HepG2 (cell line): ENCODE measurements at regions not wholly inside any gene's neighbourhood (a gene's known extent, or its start where the extent isn't known, plus 50 kb on each side); places are given as distances from the start of the nearest gene placed in this dataset.

Source experiments
- ATAC-seq: fragments of 200-7000 bp; cut with Tn5 transposase; 3 replicates; pipeline ENCODE4 v1.9.1; 2020; ENCODE audit warnings: mild to moderate bottlenecking, moderate library complexity
- BruUV-seq: library from RNA; stranded (reverse); fragments of 400-500 nt; replicated peaks from 2 replicates; lab custom pipeline; 2021; lab: Mats Ljungman, UMichigan
- CTCF ChIA-PET: fragments of 300-600 bp; formaldehyde crosslinking; extraction: SDS; loops from one replicate; lab custom pipeline; 2021; ENCODE audit warnings: low total read pairs, inconsistent platforms, low intra/inter-chr PET ratio; lab: Yijun Ruan, JAX
- POLR2A ChIA-PET: fragments of 350-600 bp; sonication (Branson Sonifier 250); formaldehyde crosslinking; loops from one replicate; lab custom pipeline; 2020; ENCODE audit warnings: antibody characterized with exemption, inconsistent platforms; lab: Yijun Ruan, JAX
- DNase-seq: peaks from one replicate; pipeline ENCODE4 v3.0.0-alpha.2; 2015; ENCODE audit warnings: low spot score
- FAIRE-seq: peaks from 3 replicates; lab custom pipeline; 2011; peaks lifted over from hg19 to GRCh38; lab: Jason Lieb, UNC
- H2AFZ ChIP-seq: one replicate; pipeline ENCODE4 v1.6.1; 2011; ENCODE audit warnings: low read length, inconsistent platforms
- H3K27ac ChIP-seq: fragments of 300-600 bp; 3 replicates; pipeline ENCODE4 v1.8.0; 2011; ENCODE audit warnings: mixed run types, mild to moderate bottlenecking, mixed read lengths, low read length, inconsistent platforms; ENCODE audit not compliant: insufficient read depth; ENCODE audit errors: extremely low read length
- H3K27me3 ChIP-seq, 2 experiments: fragments of 200-600 bp in 1 of 2; 2 replicates in 1 of 2; 3 replicates in 1 of 2; pipeline versions ENCODE4 v1.6.0 to v1.8.0; 2011; ENCODE audit warnings: low read length in 2 of 2, mild to moderate bottlenecking in 2 of 2, moderate library complexity in 2 of 2, inconsistent platforms in 1 of 2; ENCODE audit not compliant: insufficient read depth in 2 of 2, control insufficient read depth in 1 of 2
- H3K36me3 ChIP-seq, 2 experiments: fragments of 200-600 bp in 1 of 2; replicated peaks in 1 of 2; 2 replicates in 1 of 2; 3 replicates in 1 of 2; pipeline versions ENCODE4 v1.5.1 to v1.8.0; 2011; ENCODE audit warnings: low read length in 2 of 2, inconsistent platforms in 1 of 2; ENCODE audit not compliant: insufficient read depth in 2 of 2, control insufficient read depth in 1 of 2
- H3K4me1 ChIP-seq: 2 replicates; pipeline ENCODE4 v1.5.1; 2012; ENCODE audit warnings: low read length, inconsistent platforms; ENCODE audit not compliant: insufficient read depth
- H3K4me2 ChIP-seq: 2 replicates; pipeline ENCODE4 v1.6.0; 2011; ENCODE audit warnings: low read depth, low read length, inconsistent platforms
- H3K4me3 ChIP-seq, 3 experiments: fragments of 200-600 bp in 1 of 3; sonication (generic), shearing (Covaris generic) in 1 of 3; replicated peaks in 1 of 3; 2 replicates each; pipeline ENCODE4 v1.5.1; 2011 to 2016; ENCODE audit warnings: low read length in 3 of 3, inconsistent platforms in 2 of 3, low read depth in 2 of 3, mild to moderate bottlenecking in 2 of 3, control low read depth in 1 of 3, mixed read lengths in 1 of 3; ENCODE audit not compliant: insufficient read depth in 1 of 3
- H3K79me2 ChIP-seq: one replicate; pipeline ENCODE4 v1.6.1; 2011; ENCODE audit warnings: low read length, inconsistent platforms; ENCODE audit not compliant: insufficient read depth
- H3K9ac ChIP-seq: 2 replicates; pipeline ENCODE4 v1.6.0; 2011; ENCODE audit warnings: mild to moderate bottlenecking, low read depth, low read length, inconsistent platforms; ENCODE audit not compliant: insufficient read depth
- H3K9me3 ChIP-seq: 2 replicates; pipeline ENCODE4 v1.5.1; 2012; ENCODE audit warnings: mild to moderate bottlenecking, low read length
- H4K20me1 ChIP-seq: 2 replicates; pipeline ENCODE4 v1.6.0; 2011; ENCODE audit warnings: inconsistent platforms, mild to moderate bottlenecking, low read length, moderate library complexity; ENCODE audit not compliant: insufficient read depth
- ARID2 ChIP-seq: sonication (generic); formaldehyde crosslinking; IDR thresholded peaks from 2 replicates; pipeline ENCODE4 v1.8.1; 2022; ENCODE audit warnings: mild to moderate bottlenecking, missing genetic modification reagents, borderline replicate concordance
- CERS6 ChIP-seq: sonication (generic); formaldehyde crosslinking; IDR thresholded peaks from 2 replicates; pipeline ENCODE4 v1.5.0; 2020; ENCODE audit warnings: missing genetic modification reagents
- DDIT3 ChIP-seq: sonication (generic); formaldehyde crosslinking; IDR thresholded peaks from 2 replicates; pipeline ENCODE4 v1.4.0; 2020; ENCODE audit warnings: mild to moderate bottlenecking, missing genetic modification reagents
- ELF1 ChIP-seq: sonication (generic); formaldehyde crosslinking; IDR thresholded peaks from 2 replicates; pipeline ENCODE4 v1.4.0; 2020; ENCODE audit warnings: missing genetic modification reagents
- GPN1 ChIP-seq: sonication (generic); formaldehyde crosslinking; IDR thresholded peaks from 2 replicates; pipeline ENCODE4 v1.5.1; 2020; ENCODE audit warnings: missing genetic modification reagents, borderline replicate concordance
- HOMEZ ChIP-seq: IDR thresholded peaks from 2 replicates; pipeline ENCODE4 v1.6.1; 2016; ENCODE audit warnings: low read depth
- SATB2 ChIP-seq: sonication (generic); formaldehyde crosslinking; IDR thresholded peaks from 2 replicates; pipeline ENCODE4 v1.5.0; 2020; ENCODE audit warnings: missing genetic modification reagents
- ZNF160 ChIP-seq: sonication (generic); formaldehyde crosslinking; IDR thresholded peaks from 2 replicates; pipeline ENCODE4 v1.8.0; 2022; ENCODE audit warnings: mild to moderate bottlenecking, inconsistent platforms, missing genetic modification reagents
- ZNF18 ChIP-seq: sonication (generic); formaldehyde crosslinking; IDR thresholded peaks from 2 replicates; pipeline ENCODE4 v1.8.0; 2022; ENCODE audit warnings: mild to moderate bottlenecking, missing genetic modification reagents; ENCODE audit not compliant: insufficient replicate concordance
- ZNF180 ChIP-seq: sonication (generic); formaldehyde crosslinking; IDR thresholded peaks from 2 replicates; pipeline ENCODE4 v1.4.0; 2020; ENCODE audit warnings: low read depth, missing genetic modification reagents, borderline replicate concordance
- ZNF260 ChIP-seq: sonication (generic); formaldehyde crosslinking; IDR thresholded peaks from 2 replicates; pipeline ENCODE4 v1.4.0; 2020; ENCODE audit warnings: missing genetic modification reagents, low read depth, mild to moderate bottlenecking, borderline replicate concordance
- WGBS: methylation state at CpG from one replicate; pipeline ENCODE4 v1.1.6; 2017; ENCODE audit warnings: low lambda C conversion rate; 5-methylcytosine and 5-hydroxymethylcytosine counted together
- in situ Hi-C: cut with HindIII; loops from 2 replicates; pipeline ENCODE4 v1.10.0; 2017; ENCODE audit warnings: low pct_unique_long_range_greater_than_20kb; ENCODE audit not compliant: extremely low pct_ligation_motif_present
- intact Hi-C: fragments of 100-400 bp; cut with micrococcal nuclease; formaldehyde crosslinking; loops from one replicate; pipeline ENCODE4 v1.10.0; 2022; ENCODE audit not compliant: unreplicated experiment

- no peaks in the 10 kb centered on the region for H3K36me3 ChIP-seq
- H3K4me2 ChIP-seq = no peak overlapping the region
- H3K4me3 ChIP-seq = no peak overlapping the region
- H3K79me2 ChIP-seq = no peaks in the 10 kb centered on the region
- DNase-seq = no peak
- no peaks in the 10 kb centered on the region; a peak in 1 of 5 replicates for H3K27me3 ChIP-seq
- ATAC-seq = no peak
- 7% methylated on average over 3 of the region's 3 CpGs for WGBS
- CTCF ChIA-PET = no interaction called here
- no peaks in the 10 kb centered on the region for H3K9me3 ChIP-seq
- POLR2A ChIA-PET = no interaction called here
- BruUV-seq = no TSS peak
- intact Hi-C loops = no loop called here
- no peak overlapping the region for H3K27ac ChIP-seq
- no peaks in the 10 kb centered on the region for H3K4me1 ChIP-seq
- H2AFZ ChIP-seq = no peak overlapping the region
- FAIRE-seq = no peak
- in situ Hi-C loops = no loop called here
- no peak overlapping the region for H3K9ac ChIP-seq
- H4K20me1 ChIP-seq = no peaks in the 10 kb centered on the region
- TF ChIP-seq ELF1 (CRISPR knock-in tag) (no peak), HOMEZ (no peak), ZNF180 (CRISPR knock-in tag) (no peak)
- TF ChIP-seq, all 625 proteins: peak for 0
Measured at GRCh38 chr3:118488732-118489131, 545.9 kb downstream of the IGSF11 start.

GRCh38 chr3:118495206-118495605 is 539.4 kb downstream of the IGSF11 start:
- no peak overlapping the region for H3K4me2 ChIP-seq
- intact Hi-C loops = no loop called here
- WGBS = 8% methylated on average over 2 of the region's 2 CpGs

More at GRCh38 chr3:118495206-118495605, 539.4 kb downstream of the IGSF11 start:
- no peaks in the 10 kb centered on the region for H3K36me3 ChIP-seq
- peaks cover 0 to 2% of the 10 kb centered on the region in 2 experiments; a peak in 1 of 5 replicates for H3K27me3 ChIP-seq
- FAIRE-seq = no peak
- POLR2A ChIA-PET = no interaction called here
- H2AFZ ChIP-seq = no peak overlapping the region
- TF ChIP-seq ZNF260 (CRISPR knock-in tag) = no peak
- no peak for TF ChIP-seq ZNF18
- no peak for TF ChIP-seq DDIT3 (CRISPR knock-in tag)
- TF ChIP-seq ARID2 (CRISPR knock-in tag) = no peak
- no peak for TF ChIP-seq GPN1 (CRISPR knock-in tag)
- TF ChIP-seq CERS6 (CRISPR knock-in tag) = no peak
- no peak for TF ChIP-seq ZNF160
- TF ChIP-seq SATB2 (CRISPR knock-in tag) = no peak
- no peak overlapping the region for H3K9ac ChIP-seq
- H3K79me2 ChIP-seq = no peaks in the 10 kb centered on the region
- H3K4me3 ChIP-seq = no peak overlapping the region
- H3K27ac ChIP-seq = no peak overlapping the region
- DNase-seq = no peak
- CTCF ChIA-PET = no interaction called here
- H4K20me1 ChIP-seq = no peaks in the 10 kb centered on the region
- H3K4me1 ChIP-seq = no peaks in the 10 kb centered on the region
- no peaks in the 10 kb centered on the region for H3K9me3 ChIP-seq
- in situ Hi-C loops = no loop called here
- no peak for ATAC-seq
- BruUV-seq = no TSS peak
